SIG-M5 (cell line): ENCODE measurements at regions not wholly inside any gene's neighbourhood (a gene's known extent, or its start where the extent isn't known, plus 50 kb on each side); places are given as distances from the start of the nearest gene placed in this dataset.

Source experiments
- DNase-seq: peaks from one replicate; lab custom pipeline; 2025; lab: John Stamatoyannopoulos, UW

DNA sequence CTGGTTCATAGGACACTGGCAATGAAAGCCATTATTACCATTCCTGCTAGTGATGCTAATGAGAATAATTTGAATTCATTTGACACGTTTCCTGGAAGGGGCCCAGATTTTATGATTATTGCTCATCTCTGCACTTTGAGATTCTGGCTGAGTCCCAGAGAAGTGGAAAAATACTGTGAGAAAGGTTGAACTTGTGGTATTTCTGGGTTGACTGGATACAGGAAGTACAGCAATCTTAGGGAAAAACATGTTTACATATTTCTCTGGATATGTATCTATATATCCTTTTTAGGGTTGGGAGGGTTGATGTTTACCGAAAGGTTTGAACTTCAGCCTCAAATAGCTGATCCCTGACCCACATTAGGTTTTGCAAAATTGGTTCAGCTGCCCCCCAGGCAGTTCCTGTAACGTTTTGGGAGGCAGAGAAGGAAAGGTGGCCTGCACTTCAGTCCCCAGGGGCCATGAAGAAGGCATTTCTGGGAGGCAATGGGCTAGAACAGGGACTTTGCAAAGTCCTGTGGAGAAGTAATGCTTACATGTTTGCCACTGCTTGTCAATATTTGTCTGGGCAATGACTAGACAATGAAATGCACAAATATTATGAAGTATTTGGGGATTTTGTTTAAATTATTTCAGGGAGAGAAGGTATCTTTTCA is 253.7 kb upstream of the PITRM1 start:
- no peak for DNase-seq

- DNase-seq, result no peak
Measured at GRCh38 chr10:3425716-3426115, 253.1 kb upstream of the PITRM1 start.

DNA sequence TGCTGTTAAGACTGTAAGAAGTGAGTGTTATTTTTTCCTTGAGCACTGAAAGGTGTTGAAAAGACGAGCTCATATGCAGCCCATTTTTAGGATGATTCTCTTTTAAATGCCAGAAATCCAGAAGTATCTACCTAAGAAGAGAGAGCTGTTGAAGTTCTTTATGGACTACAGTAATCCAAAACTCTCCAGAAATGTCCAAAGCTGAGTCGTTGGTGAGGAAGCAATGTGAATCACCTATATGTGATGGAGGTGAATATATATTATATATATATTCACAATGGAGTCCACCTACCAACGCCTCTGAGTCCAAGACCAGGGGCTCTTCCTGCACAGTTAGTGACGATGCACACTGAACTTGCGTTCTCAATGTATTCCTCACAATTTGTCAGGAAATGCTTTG is 252.7 kb upstream of the PITRM1 start:
- no peak for DNase-seq

- DNase-seq, result no peak
Measured at GRCh38 chr10:3424111-3424851, 251.7 kb upstream of the PITRM1 start.

DNA sequence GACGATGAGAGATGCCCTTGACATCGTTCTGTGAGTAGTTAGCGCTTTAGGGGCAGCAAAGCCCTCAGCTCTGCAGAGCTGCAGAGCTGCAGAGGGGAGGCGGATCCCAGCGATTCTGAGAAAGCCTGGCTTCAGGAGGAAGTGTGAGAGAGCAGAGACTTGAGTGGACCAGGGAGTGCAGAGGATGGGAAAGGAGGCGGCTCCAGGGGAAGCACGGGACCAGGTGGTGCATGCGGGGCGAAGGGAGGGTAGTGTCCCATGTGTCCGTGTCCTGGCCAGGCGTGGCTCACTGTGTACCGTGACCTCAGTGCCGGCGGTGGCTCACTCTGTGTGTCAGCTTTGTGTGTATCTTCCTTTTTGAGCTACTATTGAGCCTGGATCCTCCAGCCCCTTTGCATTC is 250.8 kb upstream of the PITRM1 start:
- DNase-seq, result no peak

- no peak for DNase-seq
Measured at GRCh38 chr10:3422282-3422681, 249.7 kb upstream of the PITRM1 start.

DNA sequence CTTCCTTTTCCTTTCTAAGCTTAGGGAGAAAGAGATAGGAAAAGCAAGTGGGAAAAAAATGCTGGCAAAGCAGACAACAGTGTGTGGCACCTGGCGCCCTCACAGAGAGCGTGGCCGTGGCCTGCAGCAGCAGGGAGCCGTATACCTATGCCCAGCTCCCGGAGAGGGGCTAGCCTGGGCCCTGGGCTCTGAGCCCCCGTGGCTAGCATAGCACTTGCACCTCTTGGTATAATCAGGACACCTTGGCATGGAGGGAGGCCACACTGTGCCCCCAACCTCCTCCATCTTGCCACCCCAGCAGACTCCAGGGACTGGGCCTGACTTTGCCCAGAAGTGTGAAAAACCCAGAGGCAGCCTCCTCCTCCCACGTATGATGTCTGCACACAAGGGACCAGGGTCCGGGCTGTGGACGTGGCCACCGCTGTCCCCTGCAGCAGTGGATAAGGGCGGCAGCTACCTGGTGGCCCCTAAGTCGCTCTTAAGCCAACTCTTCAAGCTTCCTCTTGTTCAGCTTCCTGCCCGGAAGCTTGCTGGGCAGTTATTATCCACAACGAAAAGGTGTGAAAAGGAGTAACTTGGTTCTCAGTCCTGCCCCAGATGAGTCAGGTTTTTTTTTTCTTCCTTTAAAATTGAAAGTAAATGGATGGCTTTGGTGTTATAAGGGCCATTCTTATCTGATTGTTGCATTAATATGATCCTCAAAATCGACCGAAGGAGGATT is 249.1 kb upstream of the PITRM1 start:
- no peak for DNase-seq

DNA sequence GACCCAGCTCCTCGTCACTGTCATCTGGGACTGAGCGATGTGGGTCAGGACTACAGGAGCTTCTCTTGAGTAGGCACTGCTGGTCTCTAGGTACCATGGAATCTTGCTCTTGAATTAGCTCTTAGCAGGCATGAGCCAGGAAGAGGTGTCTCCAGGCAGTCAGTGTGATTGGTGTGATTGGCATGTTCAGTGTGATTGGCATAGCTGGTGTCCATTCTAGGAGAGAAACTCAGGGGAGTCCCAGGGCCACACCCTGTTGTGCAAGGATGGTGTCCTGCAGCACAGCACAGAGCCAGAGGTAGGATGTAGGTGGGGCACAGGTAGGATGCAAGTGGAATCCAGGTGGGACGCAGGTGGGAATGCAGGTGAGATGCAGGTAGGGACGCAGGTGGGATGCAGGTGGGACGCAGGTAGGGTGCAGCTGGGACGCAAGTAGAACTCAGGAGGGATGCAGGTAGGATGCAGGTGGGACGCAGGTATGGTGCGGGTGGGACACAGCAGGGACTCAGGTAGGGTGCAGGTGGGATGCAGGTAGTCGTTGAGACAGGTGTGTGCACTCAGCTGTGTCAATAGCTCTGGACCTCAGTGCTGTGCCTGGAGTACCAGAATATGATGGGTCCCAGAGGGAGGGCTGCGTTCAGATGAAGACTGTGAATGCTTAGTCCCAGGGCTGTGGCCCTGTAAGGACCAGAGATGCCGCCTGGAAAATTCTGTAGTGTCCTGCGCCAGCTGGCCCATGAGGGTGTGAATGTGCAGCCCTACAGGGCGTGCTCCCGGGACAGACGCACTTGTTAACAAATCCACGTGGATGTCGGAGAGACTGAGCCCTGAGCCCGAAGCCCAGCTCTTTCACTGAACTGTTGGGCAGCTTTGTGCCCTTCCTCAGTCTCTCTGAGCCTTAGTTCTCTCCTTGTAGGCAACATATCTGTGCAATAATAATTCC is 248.2 kb upstream of the PITRM1 start:
- DNase-seq, result no peak

DNA sequence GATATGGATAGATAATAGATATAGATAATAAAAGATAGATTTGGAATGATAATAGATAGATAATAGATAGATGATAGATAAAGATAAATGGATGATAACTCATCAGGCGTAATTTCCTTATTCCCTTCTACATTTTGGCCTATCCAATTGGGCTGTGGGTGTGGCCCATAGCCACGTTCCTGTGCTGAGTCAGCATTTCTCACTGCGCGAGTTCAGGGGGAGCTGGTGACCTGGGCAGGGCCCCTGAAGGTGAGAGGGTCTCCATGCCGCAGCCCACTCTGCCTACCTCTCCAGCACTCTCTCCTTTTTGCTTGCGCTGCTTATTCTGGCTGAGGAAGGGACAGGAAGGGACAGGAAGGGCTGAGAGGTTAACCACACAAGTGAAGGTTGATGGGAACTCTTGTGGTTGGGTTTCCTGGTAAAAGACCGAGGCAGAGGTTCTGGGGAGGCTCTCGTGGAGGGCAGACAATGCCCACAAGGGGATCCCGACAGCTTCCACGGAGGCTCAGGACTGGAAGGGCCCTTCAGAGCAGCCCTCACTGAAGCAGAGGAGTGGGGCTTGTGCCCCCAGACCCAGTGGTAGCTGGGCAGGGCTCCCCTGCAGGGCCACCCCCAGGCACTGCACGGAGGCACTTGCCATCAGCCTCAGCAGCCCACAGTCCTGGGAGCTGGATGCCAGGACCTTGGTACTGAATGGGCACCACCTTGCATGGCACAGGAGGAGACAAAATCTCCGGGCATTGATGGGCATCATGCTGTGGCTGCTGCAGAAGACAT is 247.3 kb upstream of the PITRM1 start:
- no peak for DNase-seq

GRCh38 chr10:3418926-3419325 is 246.3 kb upstream of the PITRM1 start:
- no peak for DNase-seq

DNA sequence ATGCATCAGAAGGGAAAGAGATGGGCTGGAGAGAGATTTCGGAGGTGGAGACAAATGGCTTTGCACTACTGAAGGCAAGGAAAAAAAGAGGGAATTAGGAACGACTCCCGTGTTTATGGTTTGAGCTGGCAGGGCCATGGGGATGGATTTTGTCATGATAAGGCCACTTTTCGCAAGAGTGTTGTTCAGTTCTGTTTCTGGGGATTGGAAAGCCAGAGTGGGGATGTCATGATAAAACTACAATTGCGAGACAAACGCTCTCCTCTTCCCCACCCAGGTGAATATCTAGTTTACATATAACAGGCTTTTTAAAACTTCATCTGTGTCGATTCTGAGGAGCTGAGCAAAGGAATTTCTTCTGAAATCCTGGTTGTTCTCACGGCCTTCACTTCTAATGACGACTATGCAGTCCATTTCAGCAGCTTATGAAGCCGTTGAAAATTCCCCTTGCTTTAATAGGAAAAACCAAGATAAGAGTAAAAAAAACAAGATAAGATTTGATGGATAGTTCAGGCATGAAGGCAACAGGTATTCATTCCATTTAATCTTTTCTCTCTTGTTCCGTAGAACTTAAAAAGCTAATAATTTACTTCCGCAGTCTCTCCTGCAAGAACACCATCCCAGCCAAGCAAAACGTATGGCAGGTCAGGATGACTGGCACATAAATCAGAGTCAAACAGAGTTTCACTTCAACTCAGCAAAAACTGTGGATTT is 245.6 kb upstream of the PITRM1 start:
- DNase-seq, result no peak

DNA sequence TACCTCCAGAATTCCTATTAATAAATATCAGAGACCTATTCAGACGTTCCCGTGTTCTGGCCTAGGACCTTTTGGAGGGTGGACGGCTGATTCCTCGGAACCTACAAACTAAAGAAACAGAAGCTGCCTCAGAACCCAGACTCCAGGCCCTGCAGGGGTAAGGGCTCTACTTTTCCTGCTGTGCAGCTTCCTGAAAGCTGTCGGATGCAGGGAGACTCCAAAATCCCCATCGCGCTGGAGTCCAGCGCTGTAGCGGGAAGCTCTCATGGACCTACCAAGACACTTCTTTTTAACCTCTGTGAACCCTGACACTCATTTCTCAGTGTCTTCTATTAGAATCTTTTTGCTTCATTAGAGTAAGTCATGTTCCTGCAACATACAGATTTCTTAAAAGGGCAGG is 244.5 kb upstream of the PITRM1 start:
- DNase-seq, result no peak

GRCh38 chr10:3415878-3416605 is 243.5 kb upstream of the PITRM1 start:
- DNase-seq, result no peak

- DNase-seq, result no peak
Measured at GRCh38 chr10:3415038-3415736, 242.6 kb upstream of the PITRM1 start.

- DNase-seq, result no peak
Measured at GRCh38 chr10:3414667-3415023, 242.1 kb upstream of the PITRM1 start.

DNA sequence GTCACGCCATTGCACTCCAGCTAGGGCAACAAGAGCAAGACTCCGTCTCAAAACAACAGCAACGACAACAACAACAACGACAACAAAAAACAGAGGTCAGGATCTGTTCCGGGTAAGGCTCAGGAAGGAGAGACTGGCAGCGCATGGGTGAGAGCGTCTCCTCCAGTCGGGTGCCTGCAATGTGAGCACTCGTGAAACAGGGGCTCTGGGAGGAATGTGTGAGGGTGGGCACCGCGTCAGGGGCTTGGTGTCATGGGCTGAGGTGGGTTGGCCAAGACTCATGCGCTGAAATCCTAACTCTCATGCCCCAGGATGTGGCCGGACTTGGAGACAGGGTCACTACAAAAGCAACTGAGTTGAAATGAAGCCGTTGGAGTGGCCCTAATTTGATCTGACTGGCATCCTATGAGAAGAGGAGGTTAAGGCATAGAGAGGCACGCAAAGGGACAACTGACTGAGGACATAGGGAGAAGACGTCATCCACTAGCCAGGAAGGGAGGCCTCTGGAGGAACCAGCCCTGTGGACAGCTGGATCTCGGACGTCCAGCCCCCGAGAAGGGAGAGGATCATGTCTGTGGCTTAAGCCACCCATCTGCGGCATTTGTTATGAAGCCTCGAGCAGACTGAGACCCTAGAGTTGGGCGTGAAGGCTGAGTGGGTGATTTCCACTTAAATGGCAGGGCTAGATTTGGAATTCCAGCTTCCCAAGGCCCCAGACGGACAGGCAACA is 241.5 kb upstream of the PITRM1 start:
- DNase-seq, result no peak

GRCh38 chr10:3412646-3413045 is 240.1 kb upstream of the PITRM1 start:
- no peak for DNase-seq

- no peak for DNase-seq
Measured at GRCh38 chr10:3412071-3412582, 239.5 kb upstream of the PITRM1 start.
